IPS-11a (cell line): ENCODE measurements at regions not wholly inside any gene's neighbourhood (a gene's known extent, or its start where the extent isn't known, plus 50 kb on each side); places are given as distances from the start of the nearest gene placed in this dataset.
A peak's percentile ranks its signal among the peaks of the same experiment; 100 is the strongest.

Experiments
- H3K4me3 ChIP-seq: one replicate; pipeline ENCODE4 v1.5.1; 2013; ENCODE audit warnings: low read depth, low read length, control low read depth

DNA sequence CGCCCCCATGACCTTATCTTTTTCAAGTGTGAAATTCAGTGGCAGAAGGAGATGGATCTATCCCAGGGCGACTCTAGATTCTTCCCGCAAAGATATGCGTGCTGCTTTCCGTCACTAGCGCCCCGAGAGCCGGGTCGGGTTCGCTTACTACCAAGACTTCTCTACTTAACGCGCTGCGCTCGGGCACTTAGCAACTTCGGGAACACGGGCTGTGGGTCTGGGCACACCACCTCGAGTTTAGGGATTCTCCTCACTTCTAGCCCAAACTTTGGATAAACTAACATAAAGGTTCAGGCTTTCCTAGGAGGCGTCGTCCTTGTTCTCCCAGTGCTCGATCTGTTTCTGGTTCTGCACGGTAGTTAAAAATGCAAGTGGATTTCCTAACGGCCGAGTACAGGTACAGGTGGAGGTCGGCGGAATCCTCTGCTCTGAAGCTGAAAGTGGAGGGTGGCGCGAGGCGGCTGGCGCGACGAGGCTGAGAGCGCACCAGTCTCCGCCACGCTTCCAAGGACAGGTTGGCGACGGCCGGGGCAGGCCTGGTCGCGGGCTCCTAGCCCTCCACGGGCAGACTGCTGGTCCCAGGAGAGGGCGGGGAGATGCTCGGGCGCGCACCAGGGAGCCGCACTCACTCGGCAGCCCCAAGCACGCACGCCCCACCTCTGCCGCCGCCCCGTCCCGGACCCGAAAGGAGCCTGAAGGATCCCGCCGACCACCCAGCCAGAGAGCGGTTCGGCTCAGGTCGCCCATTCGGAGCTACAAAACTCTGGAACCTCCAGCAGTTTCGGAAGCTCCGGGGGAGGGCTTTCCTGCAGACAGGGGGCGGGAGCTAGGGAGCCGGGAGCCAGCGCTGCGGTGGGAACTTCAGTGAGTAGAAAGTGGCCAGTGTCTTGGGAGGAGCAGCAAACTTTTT is 100.8 kb upstream of the TENM3 start:
- H3K4me3 ChIP-seq: peak overlapping the region; percentile 69

DNA sequence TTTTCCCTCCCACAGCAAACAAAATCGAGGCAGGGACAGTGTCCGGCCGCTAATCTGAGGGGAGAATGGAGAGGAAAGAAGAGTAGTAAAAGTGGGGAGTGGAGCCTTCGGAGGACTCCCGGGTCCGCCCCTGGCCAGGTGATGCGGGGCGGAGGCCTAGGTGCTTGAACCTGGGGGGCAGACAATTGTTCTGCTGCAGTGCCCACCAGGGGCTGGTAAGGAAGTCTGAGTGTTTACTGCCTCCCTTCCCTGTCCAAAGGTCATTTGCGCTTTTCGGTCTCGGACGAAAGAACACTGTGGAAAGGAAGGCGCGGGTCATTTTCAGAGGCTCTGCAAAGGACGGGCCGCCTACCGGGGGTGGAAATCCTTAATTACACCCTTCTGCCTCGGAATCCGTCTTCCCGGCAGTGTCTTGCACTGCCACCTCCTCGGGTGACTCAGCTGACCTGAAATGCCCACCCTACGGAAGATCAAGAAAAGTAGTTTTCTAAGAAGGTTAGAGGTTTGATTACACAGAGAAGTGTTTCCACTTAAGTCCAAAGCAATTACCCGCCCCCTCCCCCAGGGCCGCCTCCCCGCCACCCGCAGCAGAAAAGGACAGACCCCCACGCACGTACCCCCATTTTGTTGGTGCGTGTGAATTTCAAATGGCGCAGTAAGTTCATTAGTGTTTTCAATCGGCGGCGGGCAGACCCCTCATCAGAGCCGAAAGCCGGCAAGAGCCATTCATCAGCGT is 99.9 kb upstream of the TENM3 start:
- peak overlapping the region; percentile 69 for H3K4me3 ChIP-seq

DNA sequence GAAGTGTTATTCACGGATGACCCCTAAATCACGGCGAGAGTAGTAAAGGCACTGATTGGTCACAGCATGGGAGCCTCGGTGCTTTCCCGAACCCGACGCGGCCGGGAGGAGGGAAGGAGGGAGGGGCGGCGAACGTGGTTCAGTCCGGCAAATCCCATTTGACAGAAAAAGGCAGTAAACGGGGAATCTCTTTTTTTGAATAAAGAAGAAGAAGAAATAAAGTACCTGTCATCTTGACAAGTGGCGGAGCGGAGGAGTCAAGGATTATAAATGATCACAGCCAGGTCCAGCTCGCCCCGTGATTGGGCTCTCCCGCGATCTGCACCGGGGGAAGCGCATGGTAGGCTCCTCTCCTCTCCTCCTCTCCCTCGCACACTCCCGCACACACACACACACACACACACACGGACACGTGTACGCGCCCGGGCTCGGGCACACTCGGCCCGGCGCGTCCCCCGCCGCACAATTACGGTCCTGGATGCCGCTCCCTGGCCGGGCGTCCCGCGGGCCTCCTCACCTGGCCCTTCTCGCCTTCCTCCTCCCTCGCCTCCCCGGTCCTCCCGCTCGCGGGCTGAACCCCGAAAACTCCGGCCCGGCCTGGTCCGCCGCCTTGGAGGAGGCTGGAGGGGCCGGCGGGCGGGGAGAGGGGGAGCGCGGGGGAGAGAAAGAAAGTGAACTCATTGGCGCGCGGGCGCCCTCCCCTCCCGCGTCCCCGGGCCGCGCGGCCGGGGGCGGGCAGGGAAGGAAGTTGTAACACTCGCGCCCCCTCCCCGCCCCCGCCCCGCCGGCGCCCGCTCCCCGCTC is 99.2 kb upstream of the TENM3 start:
- peak overlapping the region; percentile 69 for H3K4me3 ChIP-seq

DNA sequence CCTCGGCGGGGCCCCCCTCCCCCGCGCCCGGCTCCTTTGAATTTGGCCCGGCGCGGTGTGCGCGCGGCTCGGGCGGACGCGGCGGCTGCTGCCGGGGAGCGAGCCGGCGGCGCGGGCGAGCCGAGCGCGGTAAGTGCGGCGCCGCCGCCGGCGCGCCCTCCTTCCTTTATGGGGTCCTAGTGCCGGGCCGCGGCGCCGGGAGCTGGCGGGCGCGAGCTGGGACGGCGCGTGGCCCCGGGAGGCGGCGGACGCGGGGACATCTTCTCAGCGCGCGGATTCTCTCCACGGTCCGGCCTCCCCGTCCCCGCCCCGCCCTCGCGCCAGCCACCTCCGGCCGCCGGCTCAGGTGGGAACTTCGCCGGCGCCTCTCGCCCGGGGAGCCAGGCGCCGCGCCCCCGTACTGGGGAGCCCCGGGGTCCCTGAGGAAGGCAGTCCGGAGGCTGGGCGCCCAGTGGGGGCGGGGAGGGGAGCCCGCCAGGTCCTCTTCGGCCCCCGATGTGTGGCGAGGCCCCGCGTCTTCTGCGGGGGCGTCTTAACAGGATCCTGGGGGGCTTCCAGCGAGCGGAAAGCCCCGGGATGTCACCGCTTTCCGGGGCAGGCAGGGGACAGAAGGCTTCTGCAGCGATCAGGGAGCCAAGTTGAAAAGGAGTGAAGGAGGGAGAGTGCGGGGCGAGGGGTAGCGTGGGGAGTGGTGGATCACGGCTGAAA is 98.4 kb upstream of the TENM3 start:
- H3K4me3 ChIP-seq: peak overlapping the region; percentile 86

DNA sequence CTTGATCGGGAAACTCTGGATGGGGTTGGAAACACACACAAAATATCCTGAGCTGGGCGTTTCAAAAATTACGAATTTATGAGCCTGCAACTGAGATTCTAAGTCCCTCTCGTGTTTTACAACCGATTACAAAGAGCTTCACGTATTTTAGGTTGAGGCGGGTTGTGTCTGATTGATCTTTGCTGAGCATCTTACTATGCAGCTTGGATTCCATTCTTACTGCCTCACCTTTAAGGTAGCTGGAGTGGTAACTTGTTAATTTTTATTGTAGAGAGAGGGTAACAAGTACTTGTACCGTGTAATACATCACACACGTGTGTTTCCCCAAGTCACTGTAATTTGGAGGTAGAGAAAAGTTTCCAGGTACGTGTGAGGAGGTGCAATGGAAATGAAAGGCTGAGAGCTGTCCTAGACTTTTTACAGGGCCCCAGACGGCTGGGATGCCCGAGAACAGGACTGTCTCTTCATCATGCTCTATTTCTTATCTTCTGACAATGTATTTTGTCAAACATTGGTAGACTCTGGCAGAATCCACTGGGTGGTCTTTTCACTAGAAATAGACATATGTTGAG is 97.8 kb upstream of the TENM3 start:
- peak overlapping the region; percentile 86 for H3K4me3 ChIP-seq

DNA sequence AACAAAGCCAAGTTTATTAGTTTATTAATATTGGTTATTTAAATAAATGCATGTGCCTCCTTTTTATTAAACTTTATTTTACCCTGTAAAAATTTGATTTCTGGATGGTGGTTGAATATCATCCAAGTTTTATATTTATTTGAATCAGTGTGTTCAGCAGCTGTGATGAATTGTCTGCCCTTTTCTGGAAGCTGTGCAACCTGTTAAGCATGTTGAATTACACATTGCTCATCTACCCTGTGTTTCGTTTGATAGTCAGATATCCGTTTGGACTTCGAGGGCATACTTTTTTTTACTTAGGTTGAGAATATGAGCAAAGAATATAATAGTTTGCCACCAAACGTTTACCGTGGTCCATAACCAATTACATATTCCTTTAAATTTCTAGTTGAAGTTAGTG is 95.8 kb upstream of the TENM3 start:
- no peak overlapping the region for H3K4me3 ChIP-seq

DNA sequence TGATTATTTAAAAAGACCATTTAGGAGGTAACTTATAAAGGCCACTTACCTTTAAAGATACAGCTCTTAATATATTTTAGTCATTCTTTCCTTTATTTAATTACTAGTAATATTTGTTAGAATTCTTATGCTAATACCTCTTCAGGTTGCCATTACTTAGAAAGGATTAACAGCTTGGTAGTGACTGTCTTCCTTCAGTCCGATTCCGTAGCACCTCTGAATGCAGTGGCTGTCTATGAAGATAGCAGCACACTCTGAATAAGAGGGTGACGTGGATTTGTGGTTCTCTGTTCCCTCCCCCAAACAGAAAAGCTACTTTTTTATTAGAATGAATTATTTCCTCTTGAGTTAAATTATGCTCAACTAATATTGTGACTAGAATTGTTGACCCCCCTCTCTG is 92.6 kb upstream of the TENM3 start:
- H3K4me3 ChIP-seq: no peak overlapping the region

DNA sequence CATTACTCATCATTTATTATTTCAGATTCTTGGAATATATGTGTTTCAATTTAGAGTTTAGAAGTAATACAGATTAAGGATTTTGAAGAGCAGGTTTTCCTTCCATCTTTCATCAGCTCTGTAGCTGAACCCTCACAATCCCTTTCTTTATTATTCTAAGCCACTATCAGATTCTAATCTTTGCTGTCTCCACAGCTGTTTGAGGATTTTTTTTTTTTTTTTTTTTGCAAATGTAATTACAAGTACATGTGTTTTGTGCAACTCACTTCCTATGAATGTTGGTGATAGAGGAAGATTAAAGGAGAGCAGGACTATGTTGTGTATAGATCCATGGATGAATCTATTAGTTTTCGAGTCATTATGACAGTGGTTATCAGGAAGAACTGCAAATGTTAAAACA is 87.4 kb upstream of the TENM3 start:
- H3K4me3 ChIP-seq: no peak overlapping the region

DNA sequence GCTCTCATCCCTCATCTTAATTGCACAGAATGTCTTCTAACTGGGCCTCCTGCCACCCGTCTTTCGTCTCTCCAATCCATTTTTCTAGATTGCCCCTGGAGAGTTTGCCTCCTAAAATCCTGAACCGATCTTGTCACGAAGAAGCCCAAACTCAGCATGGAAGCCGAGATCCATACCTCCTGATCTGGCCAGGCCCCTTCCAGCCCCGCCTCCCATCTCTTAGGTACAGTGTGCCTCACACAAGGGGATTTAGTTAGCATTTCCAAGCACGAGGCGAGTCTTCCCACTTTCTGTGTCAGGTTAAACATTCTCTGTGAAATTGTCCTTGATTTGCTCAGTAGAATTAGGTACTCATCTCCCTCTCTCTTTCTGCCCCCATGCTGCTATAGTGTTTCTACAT is 80.0 kb upstream of the TENM3 start:
- H3K4me3 ChIP-seq: no peak overlapping the region

DNA sequence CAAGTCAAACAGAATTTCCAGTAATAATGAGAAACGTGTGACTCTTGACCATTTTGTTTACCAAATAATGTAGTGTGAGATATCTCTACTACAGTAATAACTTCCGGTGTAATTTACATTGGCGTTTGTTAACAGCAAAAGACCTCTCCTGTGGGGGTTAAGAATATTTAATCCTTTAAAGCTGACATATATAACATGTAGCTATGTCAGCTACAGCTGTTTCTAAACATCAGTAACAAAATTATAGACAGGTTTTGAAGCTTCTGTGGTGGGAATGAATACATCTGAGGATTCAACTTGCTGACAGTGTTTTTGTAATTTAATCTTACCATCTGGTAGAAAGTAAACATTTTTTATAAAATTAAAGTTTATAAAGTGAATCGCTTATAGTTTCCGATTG is 73.6 kb upstream of the TENM3 start:
- no peak overlapping the region for H3K4me3 ChIP-seq

DNA sequence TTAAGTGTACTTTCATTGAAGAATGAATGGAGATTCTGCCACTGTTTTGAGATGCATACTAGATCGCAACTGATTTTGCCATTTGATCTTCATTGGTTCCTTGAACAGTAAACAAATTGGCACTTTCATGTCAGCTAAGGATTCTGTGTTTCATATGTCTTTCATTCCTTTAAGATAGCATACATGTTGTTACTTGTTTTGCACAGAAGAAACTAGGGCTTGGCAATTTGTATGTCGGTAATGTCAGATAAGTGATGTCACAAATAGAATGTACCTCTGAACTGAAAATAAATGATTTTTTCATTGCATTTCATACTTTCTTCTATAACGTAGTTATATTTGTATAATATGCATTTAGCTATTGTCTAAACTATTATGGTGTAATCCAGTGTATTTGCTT is 73.2 kb upstream of the TENM3 start:
- H3K4me3 ChIP-seq: no peak overlapping the region

DNA sequence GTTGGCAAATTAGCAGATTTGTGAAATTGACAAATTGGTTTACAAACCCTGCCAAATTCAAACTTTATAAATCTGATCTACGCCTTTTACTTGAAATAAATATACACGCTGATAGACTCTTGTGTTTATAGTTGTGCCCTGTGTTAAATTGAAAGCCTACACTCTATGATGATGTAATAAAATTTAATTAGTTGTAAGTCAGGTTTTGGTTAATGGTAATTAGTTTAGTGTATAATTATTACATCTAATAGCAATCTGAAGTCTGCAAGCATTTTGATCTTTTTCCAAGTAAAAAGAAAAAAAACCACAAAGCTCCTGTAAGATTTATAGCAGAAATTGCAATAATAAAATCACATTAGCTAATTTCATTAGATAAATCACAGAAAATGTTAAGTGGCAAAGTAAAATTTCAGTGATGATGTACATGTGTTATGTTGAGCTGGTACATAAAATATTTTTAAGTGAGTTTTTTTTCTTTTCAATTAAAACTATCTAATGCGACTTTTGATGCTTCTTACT is 72.7 kb upstream of the TENM3 start:
- no peak overlapping the region for H3K4me3 ChIP-seq

DNA sequence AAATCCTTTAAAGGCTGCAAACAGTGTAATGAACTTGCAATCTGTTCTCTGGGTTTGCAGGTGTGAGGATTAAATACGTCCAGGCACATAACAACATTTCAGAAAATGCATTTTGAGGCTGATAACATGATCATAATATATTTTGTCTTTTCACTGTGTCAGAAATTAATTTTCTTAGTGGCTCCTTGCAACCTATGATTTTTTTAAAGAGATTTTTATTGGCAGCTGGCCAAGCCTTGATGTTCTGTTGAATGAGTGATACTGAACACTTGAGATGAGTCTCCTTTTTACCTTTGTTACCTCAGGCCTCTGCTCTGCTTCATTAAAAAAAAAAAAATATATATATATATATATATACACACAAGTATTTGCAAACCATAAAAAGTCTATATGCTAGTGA is 68.2 kb upstream of the TENM3 start:
- no peak overlapping the region for H3K4me3 ChIP-seq

DNA sequence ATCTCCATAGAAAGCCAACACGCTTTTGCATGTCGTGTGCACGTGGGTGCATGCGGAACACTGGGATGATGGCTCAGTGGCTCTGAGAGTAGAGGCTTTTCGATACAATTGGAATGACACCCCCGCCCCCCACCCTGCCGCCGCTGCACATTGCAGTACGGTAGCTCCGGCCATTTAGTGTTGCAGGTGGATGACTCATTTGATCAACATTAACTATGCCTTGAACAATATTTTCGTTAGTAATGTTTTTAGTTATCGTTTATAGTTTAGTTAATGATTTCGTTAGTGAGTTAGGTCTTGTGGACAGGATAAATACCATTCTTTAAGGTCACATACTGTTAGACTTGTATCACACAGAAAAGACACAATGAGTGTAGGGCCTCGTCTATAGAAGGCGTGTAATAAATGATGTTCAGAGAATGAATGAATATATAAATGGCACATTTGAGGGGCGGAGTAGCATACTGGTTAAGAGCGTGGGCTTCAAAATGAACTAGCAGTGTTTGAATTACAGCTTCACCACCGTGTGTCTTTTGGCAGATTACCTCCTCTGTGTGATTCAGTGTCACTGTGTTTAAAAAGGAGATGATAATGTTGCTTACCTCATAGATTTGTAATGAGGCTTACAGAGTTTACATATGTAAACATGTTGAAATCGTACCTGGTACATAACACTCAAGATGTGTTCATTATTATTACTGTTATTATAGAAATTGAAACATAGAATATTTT is 67.2 kb upstream of the TENM3 start:
- H3K4me3 ChIP-seq: no peak overlapping the region

DNA sequence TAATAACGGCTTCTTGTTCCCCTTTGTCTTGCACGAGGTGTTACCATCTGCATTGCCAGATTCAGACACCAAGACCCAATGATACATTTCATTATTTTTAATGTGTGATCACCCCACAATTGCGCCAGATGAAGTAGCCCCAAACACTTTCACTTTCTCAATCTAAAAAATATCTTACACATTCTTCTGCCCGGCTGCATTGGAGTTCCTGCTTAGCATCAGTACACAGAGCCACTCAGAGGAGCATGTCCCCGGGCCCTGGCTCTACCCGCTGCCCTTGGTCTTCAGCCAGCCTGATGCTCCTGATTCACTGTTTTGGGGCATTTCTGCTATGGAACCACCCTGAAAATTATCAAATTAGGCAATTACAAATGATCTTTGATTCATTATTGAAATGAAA is 66.0 kb upstream of the TENM3 start:
- no peak overlapping the region for H3K4me3 ChIP-seq

DNA sequence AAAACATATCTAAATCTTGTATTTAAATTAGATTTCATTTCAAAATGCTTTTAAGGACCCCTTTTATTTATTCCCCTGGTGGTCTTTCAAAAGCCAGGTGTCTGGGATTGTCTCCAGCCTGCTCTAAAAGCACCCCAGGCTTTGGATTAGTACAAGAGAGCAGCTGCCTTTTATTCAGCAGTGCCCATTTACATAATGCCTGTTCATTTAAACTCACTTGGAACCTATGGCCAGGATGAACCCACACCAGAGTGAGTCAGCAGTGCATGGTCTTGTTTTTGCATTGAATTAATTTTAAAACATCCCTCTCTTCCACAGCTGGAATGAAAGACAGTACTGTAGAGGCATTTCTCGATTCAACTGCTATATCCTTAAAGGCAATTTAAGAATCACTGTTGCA is 64.1 kb upstream of the TENM3 start:
- H3K4me3 ChIP-seq: no peak overlapping the region

DNA sequence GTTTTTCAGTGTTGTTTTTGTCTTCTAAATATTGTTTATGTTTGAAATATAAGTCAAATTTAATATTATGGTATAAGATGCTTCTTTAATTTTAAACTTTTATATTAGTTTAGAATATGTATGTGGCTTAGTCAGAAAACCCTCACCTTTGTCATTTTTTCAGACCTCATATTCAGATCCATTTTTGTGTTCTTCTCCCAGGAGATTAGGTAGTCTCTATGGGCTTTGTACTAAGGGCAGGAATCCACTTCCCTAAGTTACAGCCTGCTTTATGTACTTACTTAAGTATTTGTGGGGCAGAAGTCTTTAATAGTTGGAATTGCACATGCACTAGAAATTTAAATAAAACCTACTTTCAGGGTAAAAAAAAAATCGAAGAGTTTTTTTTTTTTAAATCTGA is 63.5 kb upstream of the TENM3 start:
- H3K4me3 ChIP-seq: no peak overlapping the region

DNA sequence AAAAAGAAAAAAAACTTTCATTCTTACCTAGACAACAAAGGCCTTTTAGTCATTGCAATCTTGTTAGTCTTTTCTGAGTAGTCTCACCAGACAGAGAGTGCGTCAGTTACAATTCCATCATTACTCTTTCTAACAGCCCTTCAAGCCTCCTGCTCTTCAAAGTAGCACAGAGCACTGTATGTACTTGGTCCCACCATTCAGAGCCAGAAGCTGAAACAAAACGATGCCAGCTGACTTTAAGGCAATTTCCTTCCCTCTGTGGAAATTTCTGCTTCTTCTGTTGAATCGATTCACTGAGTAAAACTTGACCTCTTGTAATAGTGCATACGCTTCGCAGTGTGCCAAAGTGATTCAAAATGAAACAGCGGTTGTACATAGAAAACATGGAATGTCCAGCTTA is 57.7 kb upstream of the TENM3 start:
- no peak overlapping the region for H3K4me3 ChIP-seq

DNA sequence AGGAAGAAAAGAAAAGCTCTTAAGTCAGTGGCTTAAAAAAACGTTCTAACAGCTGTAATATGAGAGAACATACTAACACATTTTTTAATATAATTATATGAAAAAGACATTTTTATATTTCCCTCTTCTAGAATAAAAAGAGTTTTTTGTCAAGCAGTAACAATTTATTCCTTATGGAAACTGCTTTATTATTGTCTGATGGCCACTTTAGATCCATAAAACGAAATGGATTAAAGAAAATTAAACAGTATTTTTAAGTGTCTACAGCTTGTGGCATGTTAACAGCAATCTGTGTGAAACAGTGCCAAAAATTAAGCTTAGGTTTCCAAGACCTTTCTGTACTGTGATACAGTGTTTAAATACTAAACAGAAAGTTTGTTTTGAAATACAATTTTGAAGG is 55.5 kb upstream of the TENM3 start:
- H3K4me3 ChIP-seq: no peak overlapping the region

DNA sequence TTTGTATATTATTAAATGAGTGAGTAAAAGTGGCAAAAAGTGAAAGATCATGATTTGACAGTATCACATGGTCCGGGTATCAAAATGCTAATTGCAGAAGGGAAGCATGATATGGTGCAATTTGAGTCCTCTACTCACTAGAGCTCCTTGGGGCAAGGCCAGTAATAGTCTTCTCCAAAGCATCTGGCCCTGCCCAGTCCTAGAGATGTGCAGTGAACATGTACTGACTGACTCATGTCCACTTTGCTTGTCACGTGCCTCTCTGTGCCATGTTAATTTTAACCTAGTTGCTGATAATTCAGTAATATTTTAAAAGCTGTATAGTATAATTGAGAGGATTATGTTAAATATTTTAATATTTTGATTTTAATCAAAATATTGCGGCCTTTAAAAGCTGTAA is 54.6 kb upstream of the TENM3 start:
- no peak overlapping the region for H3K4me3 ChIP-seq
